Upper lobe of left lung (tissue), 4 donors: ENCODE measurements at regions not wholly inside any gene's neighbourhood (a gene's known extent, or its start where the extent isn't known, plus 50 kb on each side); places are given as distances from the start of the nearest gene placed in this dataset.

Source experiments
- CTCF ChIP-seq, 6 experiments: fragments of 450-650 bp in 4 of 6; fragments of 200-600 bp in 2 of 6; sonication (generic) in 2 of 6; IDR thresholded peaks; one replicate each; pipeline ENCODE4 v1.5.1; 2016 to 2019; ENCODE audit warnings: antibody characterized with exemption in 6 of 6
- EP300 ChIP-seq, 4 donors: sonication (generic); formaldehyde crosslinking; IDR thresholded peaks; one replicate each; pipeline ENCODE4 v1.5.1; 2017; ENCODE audit warnings: antibody characterized with exemption in 4 of 4, control low read depth in 2 of 4
- POLR2A ChIP-seq, 4 donors: fragments of 450-650 bp; IDR thresholded peaks; one replicate each; pipeline ENCODE4 v1.5.1; 2016 to 2017; ENCODE audit warnings: antibody characterized with exemption in 4 of 4, mild to moderate bottlenecking in 2 of 4
- POLR2AphosphoS5 ChIP-seq, 2 donors: sonication (generic); formaldehyde crosslinking; IDR thresholded peaks; one replicate each; pipeline ENCODE4 v1.5.1; 2017; ENCODE audit warnings: antibody characterized with exemption in 2 of 2

GRCh38 chr12:42779186-42779859 lies 189.8 kb upstream of the PRICKLE1 start:
- TF ChIP-seq POLR2AphosphoS5 (IDR thresholded peaks at IDR 0.05) (no peak), CTCF (IDR thresholded peaks at IDR 0.05) (no peak), POLR2A (IDR thresholded peaks at IDR 0.05) (no peak), EP300 (IDR thresholded peaks at IDR 0.05) (no peak)
